CD1c-positive myeloid dendritic cell (primary cell): ENCODE measurements at regions not wholly inside any gene's neighbourhood (a gene's known extent, or its start where the extent isn't known, plus 50 kb on each side); places are given as distances from the start of the nearest gene placed in this dataset.
"Not testable (repeated sequence)": the region's sequence is repeated elsewhere in the genome, so short reads cannot be mapped to it uniquely, and the experiment has no call there.

Experiments
- DNase-seq: peaks from one replicate; pipeline ENCODE4 v3.0.0-alpha.2; 2016; ENCODE audit errors: extremely low spot score

GRCh38 chrX:81857192-81857591 lies 655.3 kb downstream of the SH3BGRL start:
- DNase-seq, result no peak

GRCh38 chrX:81866873-81867272 lies 665.0 kb downstream of the SH3BGRL start:
- no peak for DNase-seq

DNA sequence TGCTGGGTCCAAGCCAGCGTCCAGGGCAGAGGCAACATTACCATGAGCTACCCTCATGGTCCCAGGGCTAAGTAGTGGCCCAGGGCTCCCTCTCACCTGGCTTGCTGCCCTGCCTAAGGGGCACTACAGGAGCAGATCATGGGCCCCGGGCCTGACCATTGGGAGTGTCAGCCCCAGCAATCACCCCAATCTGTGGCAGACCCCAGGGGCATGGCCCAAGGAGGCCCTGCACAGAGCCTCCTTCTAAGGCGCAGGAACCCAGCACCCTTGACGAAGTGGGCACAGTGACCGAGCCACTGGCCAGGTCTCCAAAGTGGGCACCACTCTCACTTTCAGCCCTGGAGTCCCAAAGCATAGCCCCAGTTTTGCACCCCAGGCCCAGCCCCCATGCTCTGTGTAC lies 667.1 kb downstream of the SH3BGRL start:
- no peak for DNase-seq

- no peak for DNase-seq
These were observed 672.9 kb downstream of the SH3BGRL start for GRCh38 chrX:81874807-81875206.

DNA sequence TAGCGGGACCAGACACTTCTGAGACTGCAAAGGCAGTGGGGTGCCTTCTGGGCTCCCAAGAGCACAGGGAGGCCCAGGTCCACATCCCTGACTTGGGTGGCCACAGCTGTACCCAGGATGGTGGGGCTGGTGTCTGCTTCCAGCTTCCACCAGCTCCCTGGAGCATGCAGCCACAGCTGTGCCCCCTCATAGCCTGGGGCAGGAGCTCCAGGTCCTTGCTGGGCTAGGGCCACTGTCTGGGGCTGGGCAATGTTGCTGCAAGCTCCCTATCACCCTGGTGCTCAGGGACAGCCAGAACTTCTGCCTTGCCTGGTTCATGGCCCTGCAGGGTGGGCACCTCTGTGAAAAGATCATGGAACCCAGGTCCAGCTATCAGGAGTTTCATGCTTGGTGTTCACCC lies 673.9 kb downstream of the SH3BGRL start:
- no peak for DNase-seq

DNA sequence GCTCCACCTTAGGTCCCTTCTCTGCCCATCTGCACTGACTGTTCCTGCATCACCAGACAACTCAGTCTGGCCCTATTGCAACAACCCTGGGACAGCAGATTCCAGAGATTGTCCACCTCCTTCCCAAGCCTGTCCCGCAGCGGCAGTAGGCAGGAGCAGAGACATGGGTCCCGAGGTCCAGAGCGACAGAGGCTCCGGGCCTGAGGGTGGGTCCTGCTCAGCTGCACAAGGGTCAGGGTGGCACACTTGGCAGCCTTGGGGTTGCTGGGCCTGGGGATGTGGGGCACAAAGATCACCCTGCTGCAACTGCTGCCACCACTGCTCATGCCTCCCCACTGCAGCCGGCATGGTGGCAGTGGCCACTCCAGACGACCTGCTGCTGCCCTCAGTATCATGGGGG lies 674.5 kb downstream of the SH3BGRL start:
- DNase-seq, result no peak

DNA sequence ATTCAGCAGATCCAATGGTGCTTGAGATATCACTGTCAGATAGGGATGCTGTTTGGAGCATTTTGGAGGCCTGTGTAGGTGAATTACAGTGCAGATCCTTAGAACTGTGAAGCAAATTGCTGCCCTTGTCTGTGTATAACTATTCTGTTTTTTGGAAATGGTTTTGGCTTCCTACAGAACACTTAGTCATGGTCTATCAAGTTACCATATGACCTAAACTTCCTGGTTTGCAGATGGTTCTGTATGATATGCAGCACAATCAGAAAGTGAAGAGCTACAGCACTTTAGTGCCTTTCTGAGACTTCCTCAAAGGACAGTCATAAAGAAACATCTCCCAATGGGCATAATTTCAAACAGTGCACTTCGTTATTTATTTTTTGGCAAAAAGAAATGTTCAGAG lies 688.6 kb downstream of the SH3BGRL start:
- DNase-seq, result peak; percentile 1

GRCh38 chrX:81900522-81900921 lies 698.6 kb downstream of the SH3BGRL start:
- no peak for DNase-seq

DNA sequence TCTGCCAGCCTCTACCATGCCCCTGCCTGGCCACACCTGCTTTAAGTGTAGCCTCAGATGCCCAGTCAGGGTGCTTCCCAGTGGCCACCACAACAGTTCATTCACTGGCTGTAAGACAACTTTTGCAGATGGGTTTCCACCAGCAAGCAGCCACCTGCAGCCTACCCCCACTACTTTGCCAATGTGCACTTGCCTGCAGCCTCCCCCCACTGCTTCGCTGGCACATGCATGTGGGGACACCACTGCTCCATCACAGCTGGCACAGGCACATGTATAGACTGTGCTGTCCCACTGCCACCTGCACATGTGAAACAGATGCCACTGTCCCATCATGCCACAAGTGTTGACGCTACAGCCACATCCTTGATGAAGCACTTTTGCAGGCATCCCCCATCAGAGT lies 723.9 kb downstream of the SH3BGRL start:
- no peak for DNase-seq

- not testable (repeated sequence) for DNase-seq
These were observed 744.0 kb downstream of the SH3BGRL start for GRCh38 chrX:81945911-81946310.

DNA sequence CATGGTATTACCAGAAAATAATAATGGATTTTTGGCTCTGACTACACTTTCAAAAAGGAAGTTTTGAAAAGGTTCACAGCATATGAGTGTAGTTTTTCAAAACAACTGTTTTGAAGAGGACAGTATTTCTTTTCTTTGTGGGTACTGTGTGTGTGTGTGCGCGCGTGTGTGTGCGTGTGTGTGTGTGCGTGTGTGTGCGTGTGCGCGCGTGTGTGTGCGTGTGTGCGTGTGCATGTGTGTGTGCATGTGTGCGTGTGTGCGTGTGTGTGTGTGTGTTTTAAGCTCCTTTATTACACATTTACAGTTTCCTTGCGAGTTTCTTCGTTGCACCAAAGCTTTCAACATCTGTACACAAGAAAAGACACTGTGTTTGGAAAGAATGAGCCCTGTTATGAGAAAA lies 755.4 kb downstream of the SH3BGRL start:
- DNase-seq, result no peak

GRCh38 chrX:81957900-81958545 lies 756.1 kb downstream of the SH3BGRL start:
- DNase-seq, result peak; percentile 1

- DNase-seq, result no peak
These were observed 758.1 kb downstream of the SH3BGRL start for GRCh38 chrX:81959964-81960363.

DNA sequence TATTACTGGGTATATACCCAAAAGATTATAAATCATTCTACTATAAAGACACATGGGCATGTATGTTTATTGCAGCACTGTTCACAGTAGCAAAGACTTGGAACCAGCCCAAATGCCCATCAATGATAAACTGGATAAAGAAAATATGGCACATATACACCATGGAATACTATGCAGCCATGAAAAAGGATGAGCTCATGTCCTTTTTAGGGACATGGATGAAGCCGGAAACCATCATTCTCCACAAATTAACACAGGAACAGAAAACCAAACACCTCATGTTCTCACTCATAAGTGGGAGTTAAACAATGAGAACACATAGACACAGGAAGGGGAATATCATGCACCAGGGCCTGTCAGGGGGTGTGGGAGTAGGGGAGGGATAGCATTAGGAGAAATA lies 772.5 kb downstream of the SH3BGRL start:
- not testable (repeated sequence) for DNase-seq

- DNase-seq, result no peak
These were observed 778.1 kb downstream of the SH3BGRL start for GRCh38 chrX:81979806-81980515.

GRCh38 chrX:81987217-81987616 lies 785.3 kb downstream of the SH3BGRL start:
- not testable (repeated sequence) for DNase-seq

- no peak for DNase-seq
These were observed 794.3 kb downstream of the SH3BGRL start for GRCh38 chrX:81996166-81996565.

DNA sequence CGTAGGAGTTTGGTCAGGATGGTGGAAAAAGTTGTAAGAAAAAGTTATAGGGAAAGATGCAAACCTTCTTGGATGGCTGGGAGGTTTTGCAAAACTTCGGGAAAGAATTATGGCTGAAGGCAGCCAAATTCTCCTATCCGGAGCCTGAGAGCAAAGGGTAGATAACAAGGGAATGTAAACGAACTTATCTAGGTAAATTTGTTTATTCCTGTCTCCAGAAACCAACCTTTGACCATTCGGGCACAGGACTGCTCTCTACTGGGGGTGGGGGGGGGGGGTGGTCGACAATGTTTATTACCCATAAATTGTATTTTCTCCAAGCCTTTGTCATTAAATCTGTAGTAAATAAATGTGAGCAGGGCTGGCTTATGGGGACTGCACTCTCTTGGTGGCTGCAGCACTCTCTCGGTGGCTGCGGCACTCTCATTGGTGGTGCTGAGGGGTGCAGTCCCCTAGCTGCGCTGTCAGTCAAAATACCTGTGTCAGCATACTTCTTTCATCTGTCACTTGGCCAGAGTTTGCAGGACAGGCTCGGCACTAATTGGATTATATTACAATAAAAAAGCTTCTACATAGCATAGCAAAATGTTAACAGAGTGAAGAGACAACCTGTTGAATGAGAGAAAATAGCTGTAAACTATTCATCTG lies 827.8 kb downstream of the SH3BGRL start:
- DNase-seq, result no peak

- no peak for DNase-seq
These were observed 829.3 kb downstream of the SH3BGRL start for GRCh38 chrX:82031250-82031649.

DNA sequence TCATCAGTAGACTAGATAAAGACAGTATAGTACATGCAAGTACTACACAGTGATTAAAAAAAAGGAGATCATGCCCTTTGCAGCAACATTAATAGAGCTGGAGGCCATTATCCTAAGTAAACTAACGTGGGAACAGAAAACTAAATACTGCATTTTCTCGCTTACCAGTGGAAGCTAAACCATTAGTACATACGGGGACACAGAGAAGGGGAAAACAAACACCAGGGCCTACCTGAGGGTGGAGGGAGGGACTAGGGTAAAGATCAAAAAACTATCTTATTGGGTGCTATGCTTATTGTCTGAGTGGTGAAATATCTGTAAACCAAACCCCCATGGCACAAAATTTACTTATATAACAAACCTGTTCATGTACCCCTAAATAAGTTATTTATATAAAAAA lies 836.9 kb downstream of the SH3BGRL start:
- DNase-seq, result no peak

DNA sequence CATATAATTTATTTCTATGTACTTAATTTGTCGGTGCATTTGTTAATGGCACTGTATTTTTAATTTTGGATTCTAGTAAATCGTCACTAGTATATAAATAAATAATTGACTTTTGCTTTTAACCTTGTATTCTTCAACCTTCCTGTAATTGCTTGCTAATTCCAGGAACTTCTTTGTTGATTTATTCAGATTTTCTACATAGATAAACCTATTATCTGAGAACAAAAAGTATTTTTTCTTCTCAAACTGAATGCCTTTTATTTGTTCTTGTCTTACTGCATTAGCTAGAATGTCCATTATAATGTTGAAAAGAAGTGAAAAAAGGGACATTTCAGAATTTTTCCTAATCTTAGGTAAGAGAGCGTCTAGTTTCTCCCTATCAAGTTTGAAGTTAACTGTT lies 839.1 kb downstream of the SH3BGRL start:
- DNase-seq, result no peak

DNA sequence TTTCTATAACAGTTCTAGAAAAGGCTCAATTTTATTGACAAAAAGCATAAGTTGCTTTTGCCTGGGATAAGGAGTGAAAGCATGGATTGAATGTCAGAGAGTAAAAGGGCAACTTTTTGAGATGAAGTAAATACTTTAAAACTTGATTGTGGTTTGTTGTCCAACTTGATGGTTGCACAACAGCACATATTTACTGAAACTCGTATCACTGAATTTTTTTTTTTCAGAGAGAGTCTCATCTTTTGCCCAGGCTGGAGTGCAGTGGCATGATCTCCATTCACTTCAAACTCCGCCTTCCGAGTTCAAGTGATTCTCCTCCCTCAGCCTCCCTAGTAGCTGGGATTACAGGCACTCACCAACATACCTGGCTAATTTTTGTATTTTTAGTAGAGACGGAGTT lies 856.8 kb downstream of the SH3BGRL start:
- DNase-seq, result no peak

- no peak for DNase-seq
These were observed 869.0 kb downstream of the SH3BGRL start for GRCh38 chrX:82070948-82071347.
